Skeletal muscle tissue (tissue), 3 donors: ENCODE measurements at regions not wholly inside any gene's neighbourhood (a gene's known extent, or its start where the extent isn't known, plus 50 kb on each side); places are given as distances from the start of the nearest gene placed in this dataset.

ENCODE experiments used
- H3K27ac ChIP-seq: one replicate; pipeline ENCODE4 v1.7.0; 2013; ENCODE audit warnings: mild to moderate bottlenecking, low read depth, low read length, inconsistent platforms
- H3K27me3 ChIP-seq, 3 donors: one replicate each; pipeline ENCODE4 v1.7.0; 2013; ENCODE audit warnings: low read length in 3 of 3; ENCODE audit not compliant: control insufficient read depth in 3 of 3, insufficient read depth in 3 of 3
- H3K36me3 ChIP-seq, 3 donors: one replicate each; pipeline ENCODE4 v1.7.0; 2013; ENCODE audit warnings: low read length in 3 of 3; ENCODE audit not compliant: control insufficient read depth in 3 of 3, insufficient read depth in 3 of 3
- H3K4me1 ChIP-seq, 3 donors: one replicate each; pipeline ENCODE4 v1.7.0; 2013; ENCODE audit warnings: low read length in 3 of 3, mild to moderate bottlenecking in 3 of 3; ENCODE audit not compliant: control insufficient read depth in 3 of 3, insufficient read depth in 3 of 3
- H3K4me3 ChIP-seq, 3 donors: one replicate each; pipeline ENCODE4 v1.7.0; 2013; ENCODE audit warnings: low read length in 3 of 3
- H3K9ac ChIP-seq, 3 donors: one replicate each; pipeline ENCODE4 v1.7.0; 2013; ENCODE audit warnings: low read length in 3 of 3, mild to moderate bottlenecking in 3 of 3, moderate library complexity in 2 of 3, low read depth in 1 of 3
- H3K9me3 ChIP-seq, 3 donors: one replicate each; pipeline ENCODE4 v1.7.0; 2013; ENCODE audit warnings: low read length in 3 of 3; ENCODE audit not compliant: control insufficient read depth in 3 of 3
- donor health status: Osteomylitis.

DNA sequence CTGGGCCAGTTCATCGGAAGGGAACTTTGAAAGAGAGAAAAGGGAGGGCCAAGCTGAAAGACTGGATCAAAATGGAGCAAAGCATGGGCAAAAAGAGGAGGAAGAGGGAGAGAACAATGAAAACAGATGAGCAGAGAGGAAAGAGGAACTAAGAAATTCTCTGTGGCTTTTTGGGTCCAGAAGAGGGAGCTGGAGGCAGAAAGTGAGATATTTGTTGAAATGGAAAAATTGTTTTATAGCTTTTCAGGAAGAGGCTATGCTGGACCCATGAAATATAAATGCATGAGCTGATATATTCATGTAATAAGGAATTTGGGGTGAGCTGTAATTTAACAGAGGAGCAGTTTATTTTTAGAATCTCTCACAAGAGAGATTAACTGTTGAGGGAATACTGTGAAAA, 457.3 kb downstream of the DMAC1 start:
- Histone ChIP-seq H3K27ac (no peak overlapping the region), H3K36me3 (no peaks in the 10 kb centered on the region)

DNA sequence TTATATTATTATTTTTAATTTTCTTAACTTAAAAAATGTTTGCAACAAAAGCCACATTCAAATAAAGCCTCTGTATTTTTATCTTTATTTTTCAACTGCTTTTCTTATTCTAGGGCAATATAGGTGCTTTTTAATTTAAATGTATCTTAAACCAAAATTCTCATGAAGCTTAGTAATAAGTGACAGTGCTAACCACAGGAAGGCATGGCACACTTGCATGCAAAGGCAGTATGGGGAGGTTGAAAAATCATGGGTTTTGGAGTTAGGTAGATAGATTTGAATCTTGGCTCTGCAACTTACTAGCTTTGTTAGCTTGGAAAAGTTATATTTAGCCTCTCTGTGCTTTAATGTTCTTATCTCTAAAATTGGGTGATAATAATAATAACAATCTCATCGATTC, 458.0 kb downstream of the DMAC1 start:
- H3K36me3 ChIP-seq = no peaks in the 10 kb centered on the region
- H3K4me1 ChIP-seq = no peaks in the 10 kb centered on the region
- no peaks in the 10 kb centered on the region for H3K27me3 ChIP-seq
- H3K27ac ChIP-seq = no peak overlapping the region
- H3K9ac ChIP-seq = no peak overlapping the region
- no peaks in the 10 kb centered on the region for H3K9me3 ChIP-seq
- no peak overlapping the region for H3K4me3 ChIP-seq

More for the DNA sequence above, 457.3 kb downstream of the DMAC1 start:
- H3K9me3 ChIP-seq = no peaks in the 10 kb centered on the region
- no peaks in the 10 kb centered on the region for H3K4me1 ChIP-seq
- no peak overlapping the region for H3K9ac ChIP-seq
- H3K27me3 ChIP-seq = no peaks in the 10 kb centered on the region
- no peak overlapping the region for H3K4me3 ChIP-seq

DNA sequence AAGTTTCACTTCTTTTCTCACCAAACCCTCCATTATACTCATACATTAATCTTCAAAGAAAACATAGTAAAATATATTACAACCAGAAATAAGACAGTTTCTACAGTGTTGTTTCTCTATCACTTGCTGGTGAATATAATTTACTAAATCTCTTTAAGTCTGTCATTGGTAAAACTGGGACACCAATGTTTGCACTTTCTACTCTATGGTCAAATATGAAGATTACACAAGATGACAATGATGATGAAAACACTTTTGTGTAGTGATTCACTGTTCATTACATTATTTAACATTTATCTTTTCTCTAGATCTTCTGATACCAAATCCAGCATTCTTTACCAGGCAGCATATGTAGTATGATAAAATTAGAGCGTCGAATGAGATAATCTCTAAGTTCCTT, 459.1 kb downstream of the DMAC1 start:
- H3K9ac ChIP-seq = no peak overlapping the region

DNA sequence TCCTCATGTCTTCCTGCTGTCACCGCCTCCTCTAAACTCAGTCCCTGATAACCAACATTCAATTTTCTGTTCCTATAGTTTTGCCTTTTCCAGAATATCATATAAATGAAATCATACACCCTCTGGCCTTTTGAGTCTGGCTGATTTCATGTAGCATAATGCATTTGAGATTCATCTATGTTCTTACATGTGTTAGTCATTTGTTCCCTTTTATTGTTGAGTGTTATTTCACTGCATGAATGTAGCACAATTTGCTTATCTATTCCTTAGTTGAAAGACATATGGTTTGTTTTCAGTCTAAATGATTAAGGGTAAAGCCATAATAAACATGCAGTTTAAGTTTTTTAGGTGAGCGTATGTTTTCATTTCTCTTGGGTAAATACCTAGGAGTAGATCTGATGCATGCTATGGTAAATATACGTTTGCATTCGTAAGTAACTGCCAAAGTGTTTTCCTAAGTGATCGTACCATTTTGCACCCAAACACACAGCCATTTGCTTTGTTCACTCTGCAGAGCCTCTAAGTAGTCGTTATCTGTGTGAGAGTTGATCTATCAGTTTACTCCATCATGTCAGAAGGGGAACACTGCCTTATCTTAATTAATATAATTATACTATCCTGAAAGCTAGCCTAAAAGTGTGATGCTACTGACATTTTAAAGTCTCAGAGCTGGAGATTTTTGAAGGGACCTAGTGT, 460.8 kb downstream of the DMAC1 start:
- H3K36me3 ChIP-seq = no peaks in the 10 kb centered on the region
- H3K9me3 ChIP-seq = no peaks in the 10 kb centered on the region
- no peak overlapping the region for H3K9ac ChIP-seq

More for the DNA sequence above, 459.1 kb downstream of the DMAC1 start:
- Histone ChIP-seq H3K9me3 (no peaks in the 10 kb centered on the region), H3K4me1 (no peaks in the 10 kb centered on the region), H3K27me3 (no peaks in the 10 kb centered on the region), H3K36me3 (no peaks in the 10 kb centered on the region), H3K27ac (no peak overlapping the region), H3K4me3 (no peak overlapping the region)

DNA sequence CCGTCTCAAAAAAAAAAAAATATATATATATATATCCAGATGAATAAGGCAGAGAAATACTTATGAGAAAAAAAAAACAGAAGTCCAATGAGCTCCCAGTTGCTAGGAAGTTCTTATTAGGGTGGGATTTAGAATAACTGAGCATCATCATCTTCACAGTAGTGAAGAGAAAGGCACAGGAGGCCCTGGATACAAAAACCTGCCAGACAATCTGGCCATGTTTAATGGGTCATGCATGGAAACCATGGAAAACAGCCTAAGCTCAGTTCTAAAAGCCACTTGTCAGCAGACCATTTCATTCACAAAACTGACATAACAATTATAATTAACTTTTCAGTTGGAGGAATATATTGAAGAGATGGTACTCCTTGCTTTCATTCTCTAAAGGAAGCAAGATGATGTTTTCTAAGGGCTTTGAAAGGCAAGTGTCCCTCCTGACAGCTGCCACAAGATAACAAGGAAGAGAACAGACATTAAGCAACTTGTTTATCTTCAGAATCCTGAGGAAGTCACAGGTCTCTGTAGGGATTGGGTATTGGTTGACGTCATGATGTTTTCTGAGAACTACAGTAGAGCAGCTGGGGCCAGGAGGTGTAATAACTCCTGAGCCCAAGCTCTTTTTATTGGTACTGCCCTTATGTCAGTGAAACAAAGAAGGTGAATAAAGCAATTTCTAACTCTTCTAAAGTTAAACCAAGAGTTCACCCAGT, 463.1 kb downstream of the DMAC1 start:
- Histone ChIP-seq H3K4me3 (no peak overlapping the region), H3K27ac (no peak overlapping the region), H3K36me3 (no peaks in the 10 kb centered on the region), H3K4me1 (no peaks in the 10 kb centered on the region), H3K9ac (no peak overlapping the region), H3K27me3 (no peaks in the 10 kb centered on the region), H3K9me3 (no peaks in the 10 kb centered on the region)

More for the DNA sequence above, 460.8 kb downstream of the DMAC1 start:
- H3K27me3 ChIP-seq = no peaks in the 10 kb centered on the region
- no peaks in the 10 kb centered on the region for H3K4me1 ChIP-seq
- H3K27ac ChIP-seq = no peak overlapping the region
- no peak overlapping the region for H3K4me3 ChIP-seq

DNA sequence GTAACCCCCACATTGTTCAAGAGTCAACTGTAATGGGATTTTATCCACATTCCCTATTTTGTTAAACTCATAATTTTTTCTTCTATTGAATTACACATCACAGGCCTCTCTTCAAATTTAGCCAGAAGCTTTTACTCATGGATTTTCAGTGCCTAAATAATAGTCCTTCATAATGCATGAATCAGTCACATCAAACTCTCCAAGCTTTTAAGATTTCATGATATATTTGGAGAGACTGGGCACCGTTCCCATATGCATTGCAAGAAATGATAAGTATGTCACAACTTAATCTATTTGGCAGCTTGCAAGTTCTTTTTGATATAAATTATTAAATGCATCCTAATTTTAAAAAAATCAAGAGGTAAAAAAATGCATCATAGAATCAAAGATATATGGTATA, 465.9 kb downstream of the DMAC1 start:
- no peak overlapping the region for H3K4me3 ChIP-seq
- H3K27me3 ChIP-seq = no peaks in the 10 kb centered on the region
- H3K9ac ChIP-seq = no peak overlapping the region
- H3K4me1 ChIP-seq = no peaks in the 10 kb centered on the region
- no peak overlapping the region for H3K27ac ChIP-seq
- no peaks in the 10 kb centered on the region for H3K9me3 ChIP-seq
- no peaks in the 10 kb centered on the region for H3K36me3 ChIP-seq

DNA sequence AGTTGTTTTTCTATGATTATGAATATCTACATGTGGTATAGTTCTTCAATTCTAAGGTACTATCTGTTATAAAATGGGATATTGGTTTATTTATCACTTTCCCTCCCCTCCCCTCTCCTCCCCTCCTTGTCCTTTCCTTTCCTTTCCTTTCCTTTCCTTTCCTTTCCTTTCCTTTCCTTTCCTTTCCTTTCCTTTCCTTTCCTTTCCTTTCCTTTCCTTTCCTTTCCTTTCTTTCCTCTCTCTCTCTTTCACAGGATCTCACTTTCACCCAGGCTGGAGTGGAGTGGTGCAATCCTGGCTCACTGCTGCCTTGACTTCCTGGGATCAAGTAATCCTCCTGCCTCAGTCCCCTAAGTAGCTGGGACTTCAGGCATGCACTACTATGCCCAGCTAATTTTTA, 466.8 kb downstream of the DMAC1 start:
- no peak overlapping the region for H3K27ac ChIP-seq
- H3K9ac ChIP-seq = no peak overlapping the region
- no peaks in the 10 kb centered on the region for H3K9me3 ChIP-seq
- H3K4me3 ChIP-seq = no peak overlapping the region
- no peaks in the 10 kb centered on the region for H3K4me1 ChIP-seq
- no peaks in the 10 kb centered on the region for H3K36me3 ChIP-seq
- H3K27me3 ChIP-seq = no peaks in the 10 kb centered on the region

DNA sequence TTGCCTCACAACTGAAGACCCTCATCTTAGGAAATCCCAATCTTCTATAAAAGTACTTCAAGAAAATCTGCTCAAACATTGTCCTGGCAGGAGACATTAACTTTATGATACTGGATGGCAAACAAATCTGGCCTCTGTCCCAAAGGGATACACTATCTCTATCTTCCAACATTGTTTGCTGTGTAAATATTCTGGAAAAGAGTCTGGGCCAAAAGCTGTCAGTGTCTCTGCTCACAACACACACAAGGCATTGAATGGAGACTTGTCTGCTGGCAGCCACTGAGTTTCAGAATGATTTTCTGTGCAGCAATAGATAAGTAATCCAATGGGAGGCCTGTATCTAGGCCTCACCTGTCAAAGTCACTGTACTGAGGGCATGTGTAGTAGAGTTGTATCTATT, 471.1 kb downstream of the DMAC1 start:
- H3K9ac ChIP-seq = no peak overlapping the region
- H3K36me3 ChIP-seq = no peaks in the 10 kb centered on the region
- peaks cover 0 to 2% (median 0%) of the 10 kb centered on the region in 3 donors for H3K9me3 ChIP-seq
- no peak overlapping the region for H3K27ac ChIP-seq
- H3K4me1 ChIP-seq = no peaks in the 10 kb centered on the region
- no peak overlapping the region for H3K4me3 ChIP-seq
- no peaks in the 10 kb centered on the region for H3K27me3 ChIP-seq

DNA sequence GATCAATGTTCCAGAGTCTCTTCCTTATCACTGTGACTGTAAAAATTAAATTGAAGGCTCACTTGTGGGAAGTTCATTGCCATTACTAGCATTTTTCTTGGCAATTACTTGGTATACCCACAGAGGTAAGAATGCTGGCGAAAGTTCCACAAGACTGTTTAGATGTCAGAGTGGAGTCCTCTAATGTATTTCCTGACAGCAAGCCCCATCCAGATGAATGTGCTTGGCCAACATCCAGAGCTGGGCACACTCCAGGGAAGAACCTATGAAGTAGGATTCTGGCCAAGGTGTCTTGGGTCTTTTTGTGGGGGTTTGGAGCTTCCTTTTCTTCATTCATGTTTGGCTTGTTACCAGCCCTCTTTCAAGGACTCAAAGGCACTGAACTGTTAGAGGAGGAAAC, 473.6 kb downstream of the DMAC1 start:
- H3K27me3 ChIP-seq = no peaks in the 10 kb centered on the region
- no peaks in the 10 kb centered on the region for H3K36me3 ChIP-seq
- H3K9me3 ChIP-seq = peaks cover 0 to 2% (median 0%) of the 10 kb centered on the region in 3 donors
- H3K27ac ChIP-seq = no peak overlapping the region
- no peak overlapping the region for H3K4me3 ChIP-seq
- no peaks in the 10 kb centered on the region for H3K4me1 ChIP-seq
- no peak overlapping the region for H3K9ac ChIP-seq

DNA sequence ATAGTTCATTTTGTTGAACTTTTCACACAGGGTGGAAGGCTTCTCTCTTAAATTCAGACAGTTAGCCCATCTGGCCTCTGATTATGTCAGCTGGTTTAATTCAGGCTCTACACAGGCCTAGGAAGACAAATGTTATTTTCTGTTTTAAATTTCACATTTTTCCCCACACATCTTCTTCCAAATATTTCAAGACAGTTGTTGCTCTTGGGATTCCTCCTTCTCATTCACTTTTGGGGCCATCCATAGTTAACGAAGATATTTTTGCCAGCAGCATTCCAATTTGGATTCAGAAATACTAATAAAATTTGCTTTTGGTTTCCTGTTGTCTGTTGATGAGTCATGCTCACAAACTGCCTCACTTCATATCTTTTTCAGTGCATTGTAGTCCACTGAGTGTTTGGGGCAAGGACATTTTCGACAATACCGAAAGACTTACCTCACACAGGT, 475.4 kb downstream of the DMAC1 start:
- Histone ChIP-seq H3K9ac (no peak overlapping the region), H3K36me3 (no peaks in the 10 kb centered on the region), H3K27ac (no peak overlapping the region), H3K9me3 (peaks cover 0 to 2% (median 0%) of the 10 kb centered on the region in 3 donors), H3K4me3 (no peak overlapping the region), H3K27me3 (no peaks in the 10 kb centered on the region), H3K4me1 (peaks cover 0 to 4% (median 0%) of the 10 kb centered on the region in 3 donors)
